ENCODE measurements at regions not wholly inside any gene's neighbourhood (a gene's known extent, or its start where the extent isn't known, plus 50 kb on each side); places are given as distances from the start of the nearest gene placed in this dataset.

DNA sequence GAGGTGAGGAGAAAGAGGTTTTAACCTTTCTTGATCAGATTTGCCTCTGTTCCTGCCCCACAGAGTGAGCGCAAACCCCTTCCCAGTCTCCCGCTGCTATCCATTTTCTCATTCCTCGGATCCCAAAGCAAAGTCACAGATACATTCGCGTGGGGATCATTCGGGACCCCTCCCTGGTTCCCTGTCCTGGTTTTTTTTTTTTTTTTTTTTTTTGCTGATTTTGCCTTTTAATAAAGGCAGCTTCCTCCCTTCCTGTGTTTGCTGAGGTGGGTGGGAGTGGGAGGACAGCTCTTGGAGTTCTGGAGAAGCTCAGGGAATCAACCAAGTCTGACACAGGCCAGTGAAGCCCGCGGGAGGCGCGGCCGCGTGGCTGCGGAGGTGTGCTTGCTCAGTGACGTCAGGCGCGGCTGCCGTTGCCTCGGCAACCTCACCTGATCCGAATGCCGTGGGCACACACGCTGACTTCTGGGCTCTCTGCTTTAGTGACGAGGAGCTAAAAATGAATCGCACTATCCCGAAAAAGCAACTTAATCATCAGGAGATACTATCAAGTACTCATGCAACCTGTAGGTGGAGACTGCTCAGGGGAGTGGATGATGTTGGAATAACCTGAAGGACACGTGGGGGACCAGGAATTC, 106.4 kb downstream of the TBX19 start:
- DNase-seq (ENCODE audit: low spot score): peak; percentile 82

DNA sequence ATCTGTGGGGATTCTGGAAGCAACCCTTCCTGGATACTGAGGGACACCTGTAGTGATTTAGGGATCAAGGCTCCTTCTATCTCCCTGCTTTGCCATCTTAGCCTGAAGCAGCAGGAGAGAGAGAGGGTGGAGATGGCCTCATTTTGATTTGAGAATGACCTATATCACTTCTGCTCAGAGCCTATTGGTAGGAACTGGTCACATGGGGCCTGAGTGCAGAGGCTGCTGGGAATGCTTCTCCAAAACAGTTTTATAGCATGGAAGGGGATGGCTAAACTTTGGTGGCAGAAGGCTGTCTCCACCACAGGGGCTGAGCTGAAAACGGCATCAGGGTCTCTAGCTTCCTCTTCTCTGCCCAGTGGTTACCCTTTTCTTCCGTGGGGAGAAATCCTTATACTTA, 105.8 kb downstream of the TBX19 start:
- no peak for DNase-seq (ENCODE audit: low spot score)

DNA sequence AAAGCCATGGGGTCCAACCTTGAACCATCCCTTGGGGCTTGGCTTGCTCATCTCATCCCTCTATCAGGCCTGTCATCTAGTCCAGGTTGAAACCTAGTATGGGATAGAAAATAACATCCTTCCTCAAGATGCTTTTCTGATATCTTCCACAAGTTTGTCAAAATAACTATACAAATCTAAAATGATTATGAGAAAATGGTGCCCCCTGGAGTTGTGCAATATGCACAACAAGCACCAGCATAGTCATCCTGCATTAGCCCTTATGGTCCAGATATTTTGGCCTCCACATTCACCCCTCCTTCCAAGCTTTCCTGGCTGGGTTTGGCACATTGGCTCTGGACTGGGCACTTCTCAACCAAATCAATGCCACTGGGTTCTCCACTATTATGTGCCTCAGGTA, 101.2 kb downstream of the TBX19 start:
- no peak for DNase-seq (ENCODE audit: low spot score)

DNA sequence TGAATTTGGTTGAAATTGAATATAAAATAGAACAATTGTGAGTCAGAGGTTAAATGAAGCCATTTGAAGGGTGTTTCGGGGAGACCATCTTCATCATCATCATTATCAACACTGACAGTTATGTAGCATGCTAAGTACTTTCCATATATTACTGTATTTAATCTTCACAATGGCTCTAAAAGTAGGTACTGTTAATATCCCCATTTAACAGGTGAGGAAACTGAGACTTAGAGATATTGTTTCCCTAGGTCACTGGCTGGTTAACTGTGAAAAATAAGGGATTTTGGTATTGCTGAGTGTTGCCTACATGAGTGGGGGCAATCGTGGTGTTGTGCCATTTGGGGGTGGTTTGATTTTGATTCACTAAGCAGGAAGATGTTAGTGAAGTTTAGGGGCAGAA, 100.3 kb downstream of the TBX19 start:
- no peak for DNase-seq (ENCODE audit: low spot score)

DNA sequence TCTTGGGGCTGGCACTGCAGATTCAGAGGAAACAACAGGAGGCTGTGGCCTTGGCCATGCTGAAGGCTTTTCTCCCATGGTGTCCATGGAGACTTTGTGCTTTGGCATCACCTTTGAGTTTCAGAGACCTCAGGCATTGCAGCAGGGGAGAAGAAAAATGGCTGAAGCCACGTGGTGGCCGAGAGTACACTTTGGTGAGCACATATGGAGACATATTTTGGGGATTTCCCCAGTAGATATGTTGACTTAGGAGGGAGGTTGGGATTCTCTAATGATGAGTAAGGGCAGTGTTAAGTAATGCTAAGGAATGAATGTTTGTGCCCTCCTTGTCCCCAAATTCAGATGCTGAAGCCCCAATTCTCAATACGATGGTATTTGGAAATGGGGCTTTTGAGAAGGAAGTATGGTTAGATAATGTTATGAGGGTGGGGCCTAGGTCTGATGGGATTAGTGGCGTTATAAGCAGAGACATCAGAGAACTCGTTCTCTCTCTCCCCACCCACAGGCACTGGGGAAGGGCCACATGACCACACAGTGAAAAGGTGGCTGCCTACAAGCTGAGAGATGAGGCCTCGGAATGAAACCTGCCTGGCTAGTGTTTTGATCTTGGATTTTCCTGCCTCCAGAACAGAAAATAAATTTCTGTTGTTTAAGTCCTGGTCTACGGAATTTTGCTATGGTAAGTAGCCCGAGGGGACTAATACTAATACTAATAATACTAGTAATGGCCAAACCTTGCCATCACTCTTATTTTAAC, 98.6 kb downstream of the TBX19 start:
- peak; percentile 57 for DNase-seq (ENCODE audit: low spot score)

DNA sequence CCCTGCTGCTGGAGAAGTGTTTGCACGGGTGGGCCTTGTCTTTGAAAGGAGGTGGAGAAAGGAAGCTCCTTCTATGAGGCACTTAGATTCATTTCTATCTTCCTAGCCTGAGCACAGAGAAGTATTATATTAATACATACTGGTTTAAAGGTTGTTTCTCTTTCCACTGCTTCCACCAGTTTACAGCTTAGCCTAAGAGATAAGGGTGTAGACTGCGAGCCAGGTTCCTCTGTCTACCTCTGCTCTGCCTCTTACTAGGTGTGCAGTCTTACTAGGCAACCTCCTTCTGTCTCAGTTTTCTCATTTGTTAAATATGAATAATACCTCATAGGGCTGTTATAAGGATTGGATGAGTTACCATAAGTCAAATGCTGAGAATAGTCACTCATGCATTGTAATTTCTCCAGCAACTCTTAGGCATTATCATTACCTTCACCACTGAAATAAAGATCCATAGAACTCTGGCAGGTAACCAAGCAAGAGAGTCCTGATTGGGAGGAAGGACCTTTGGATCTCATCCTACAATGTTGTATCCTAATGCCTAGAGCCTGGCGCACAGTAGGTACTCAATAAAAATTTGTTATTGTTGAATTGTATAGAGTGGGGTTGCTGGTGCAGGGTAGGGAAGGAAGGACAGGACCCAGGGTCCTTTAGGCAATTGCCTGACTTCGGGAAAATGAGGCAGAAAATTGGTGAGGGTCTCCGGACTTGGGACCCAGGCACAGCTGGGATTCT, 95.1 kb downstream of the TBX19 start:
- DNase-seq (ENCODE audit: low spot score): no peak

DNA sequence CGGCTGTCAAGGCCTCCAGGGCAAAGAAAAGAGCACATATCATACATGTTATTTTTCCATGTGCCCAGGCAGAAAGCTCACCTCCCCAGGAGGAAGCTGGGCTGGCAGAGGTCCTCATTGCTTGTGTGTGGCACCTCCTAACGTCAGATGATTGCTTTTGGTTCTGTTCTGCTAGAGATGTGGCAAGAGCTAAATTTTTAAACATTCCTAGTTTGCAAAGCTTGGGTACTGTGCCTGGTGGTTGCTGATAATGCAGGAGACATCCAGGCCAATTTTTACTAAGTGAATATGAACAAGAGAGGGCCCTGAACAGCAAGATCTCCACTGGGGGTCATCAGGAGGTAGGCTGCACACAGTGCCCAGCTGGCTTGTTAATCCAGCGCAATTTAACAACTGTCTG, 93.9 kb downstream of the TBX19 start:
- DNase-seq (ENCODE audit: low spot score): no peak

DNA sequence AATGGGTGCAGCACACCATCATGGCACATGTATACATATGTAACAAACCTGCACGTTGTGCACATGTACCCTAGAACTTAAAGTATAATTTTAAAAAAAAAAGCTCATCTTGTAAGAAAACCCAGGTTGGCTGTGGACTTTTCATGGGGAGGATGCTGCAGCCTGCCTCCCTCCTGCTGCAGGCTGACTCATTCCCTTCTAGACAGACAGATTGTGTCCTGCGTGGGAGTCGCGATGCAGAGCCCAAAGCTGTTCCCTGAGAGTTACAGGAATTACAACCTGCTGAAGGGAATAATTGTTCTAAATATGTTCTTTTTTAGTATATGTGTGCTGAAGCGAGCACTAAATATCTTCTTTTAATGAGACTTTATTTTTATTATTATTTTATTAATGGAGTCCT, 93.2 kb downstream of the TBX19 start:
- peak; percentile 15 for DNase-seq (ENCODE audit: low spot score)

DNA sequence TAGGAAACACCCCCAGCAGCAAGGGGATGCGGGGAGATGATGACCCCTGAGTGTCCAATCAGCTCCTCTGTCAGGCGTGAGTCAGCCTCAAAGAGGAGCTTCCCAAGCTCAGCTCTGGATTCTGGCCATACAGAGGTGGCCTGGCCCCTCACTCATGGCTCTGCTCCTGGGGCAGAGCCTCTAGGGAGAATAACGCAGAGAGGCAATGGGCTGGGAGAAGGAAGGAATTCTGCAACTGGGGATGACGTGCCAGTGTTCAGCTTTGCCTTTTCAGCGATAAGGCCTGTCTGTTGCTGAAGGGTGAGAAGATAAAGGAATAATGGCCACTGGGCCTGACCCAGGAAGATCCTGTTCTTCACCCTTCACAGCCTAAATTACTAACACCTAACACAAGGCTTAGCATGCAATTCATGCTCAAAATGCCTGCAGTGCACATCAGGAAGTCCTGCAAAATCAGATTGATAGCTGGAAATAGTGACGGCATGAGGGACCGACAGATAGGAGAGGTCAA, 92.2 kb downstream of the TBX19 start:
- DNase-seq (ENCODE audit: low spot score): no peak

DNA sequence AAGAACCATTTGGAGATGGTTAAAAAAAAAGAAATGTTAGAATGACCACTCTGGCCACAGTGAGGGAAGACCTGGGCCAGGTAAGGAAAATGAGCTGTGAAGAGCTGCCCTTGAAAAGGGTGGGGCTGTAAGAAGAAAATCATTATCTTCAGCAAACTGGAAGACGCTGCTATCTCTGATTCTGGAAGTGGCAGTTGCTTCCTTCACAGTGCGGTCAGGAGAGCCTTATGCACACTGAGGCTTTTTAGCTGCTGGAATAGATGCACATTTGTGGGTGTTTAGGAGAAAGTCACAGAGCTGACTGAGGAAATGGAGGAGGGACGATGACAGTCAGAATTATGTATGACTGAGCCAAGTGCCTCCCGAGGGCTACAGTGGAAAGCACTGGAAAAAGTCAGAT, 91.6 kb downstream of the TBX19 start:
- DNase-seq (ENCODE audit: low spot score): no peak

DNA sequence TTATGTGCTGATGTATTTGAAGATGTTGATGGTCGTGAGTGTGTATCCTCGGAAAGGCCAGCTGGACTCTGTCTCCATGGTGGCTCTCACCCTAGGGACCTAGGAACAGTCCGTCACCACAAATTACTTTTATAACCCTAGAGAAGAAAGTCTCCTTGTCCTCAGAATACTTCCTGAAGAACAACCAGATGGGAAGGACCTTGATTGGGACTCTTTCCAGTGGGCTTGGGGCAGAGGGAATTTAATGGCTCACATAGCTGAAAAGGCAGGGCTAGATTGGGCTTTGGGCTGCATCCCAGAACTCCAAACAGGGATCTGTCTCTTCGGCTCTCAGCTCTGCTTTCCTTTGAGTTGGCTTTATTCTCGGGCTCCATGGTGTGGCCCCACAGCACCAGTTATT, 90.8 kb downstream of the TBX19 start:
- no peak for DNase-seq (ENCODE audit: low spot score)

DNA sequence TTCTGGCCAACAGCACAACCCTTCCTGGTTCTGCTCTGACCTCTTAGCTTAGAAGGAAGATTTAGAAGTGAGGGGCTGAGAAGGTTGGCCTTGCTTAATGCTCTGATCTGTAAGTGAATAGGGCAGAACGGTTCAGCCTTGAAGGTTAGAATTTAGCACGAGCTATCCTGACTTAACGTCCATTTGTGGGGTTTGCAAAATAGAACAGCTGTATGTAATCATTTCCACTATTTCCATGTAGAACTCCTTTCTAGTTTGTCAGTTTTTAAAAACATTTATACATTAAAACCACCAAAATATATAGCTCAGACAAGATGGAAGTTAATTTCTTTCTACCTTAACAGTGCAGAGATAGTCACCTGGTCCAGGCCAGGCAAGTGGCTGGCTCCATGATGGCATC, 89.9 kb downstream of the TBX19 start:
- DNase-seq (ENCODE audit: low spot score): no peak

DNA sequence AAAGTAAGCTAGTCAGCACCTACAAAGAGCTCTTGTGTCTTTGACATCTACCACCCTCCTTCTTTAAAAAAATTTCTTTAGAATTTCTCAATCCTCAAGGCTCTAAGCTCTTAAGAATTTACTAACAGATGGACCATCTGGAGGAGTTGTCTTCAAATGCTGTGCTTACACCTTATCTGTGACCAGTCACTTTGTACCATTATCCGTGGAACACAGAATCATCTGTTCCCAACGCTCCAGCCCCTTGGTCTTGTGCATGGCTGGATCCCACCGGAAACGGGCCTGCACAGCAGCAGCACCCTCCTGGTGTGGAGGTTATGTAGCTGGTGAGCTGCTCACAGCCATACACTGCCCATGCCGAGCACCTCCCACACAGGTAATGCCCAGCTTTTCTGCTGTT, 89.0 kb downstream of the TBX19 start:
- DNase-seq (ENCODE audit: low spot score): no peak

DNA sequence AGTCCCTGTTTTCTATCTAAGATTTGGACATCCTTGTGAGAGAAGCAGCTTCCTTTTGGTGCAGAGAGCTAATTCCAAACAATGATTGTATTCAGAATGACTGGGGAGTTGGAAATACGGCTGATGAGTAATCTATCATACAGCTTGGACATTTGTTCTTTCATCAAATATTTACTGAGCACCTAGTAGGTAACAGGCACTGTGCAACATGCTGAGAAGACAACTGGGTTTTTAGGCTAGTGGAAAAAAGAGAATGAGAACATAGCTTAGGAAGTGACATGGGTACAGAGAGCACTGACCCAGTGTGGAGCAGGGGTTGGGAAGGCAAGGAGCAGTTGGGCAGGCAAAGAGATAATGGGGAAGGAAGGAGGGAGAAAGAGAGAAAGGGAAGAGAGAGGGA, 87.5 kb downstream of the TBX19 start:
- DNase-seq (ENCODE audit: low spot score): peak; percentile 42

DNA sequence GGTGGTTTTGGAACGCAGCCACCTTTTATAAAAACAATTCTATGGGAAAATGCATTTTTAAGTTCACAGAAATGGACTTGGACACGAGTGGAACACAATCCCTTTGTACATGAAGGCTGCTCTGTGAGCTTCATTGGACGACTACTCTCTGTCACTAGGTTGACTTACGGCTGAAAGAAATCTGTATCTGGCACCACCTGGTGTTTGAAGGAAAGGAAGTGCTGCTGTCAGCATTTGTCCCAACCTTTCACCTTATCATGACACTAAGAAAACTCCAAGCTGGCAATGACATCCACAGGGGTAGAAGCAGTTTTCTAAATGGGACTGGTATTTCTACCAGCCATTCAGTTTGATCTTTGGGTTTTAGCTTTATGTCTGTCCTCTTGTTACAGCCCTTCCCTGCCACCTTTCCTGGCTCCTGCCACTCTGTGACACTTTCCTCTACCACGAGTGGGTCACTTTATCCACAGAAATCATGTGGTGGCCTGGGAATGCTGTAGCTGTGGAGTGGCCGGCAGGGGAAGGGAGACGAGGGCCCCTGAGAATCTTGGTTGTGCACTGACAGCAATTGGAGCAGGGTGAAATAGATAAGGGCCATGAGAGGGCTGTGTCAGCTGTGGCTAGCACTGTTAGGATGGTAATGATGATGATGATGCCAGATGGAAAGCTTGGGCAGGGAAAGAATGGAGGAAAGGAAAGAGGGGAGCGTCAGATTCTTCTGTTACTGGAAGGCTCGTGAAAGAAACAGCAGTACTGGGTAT, 85.2 kb downstream of the TBX19 start:
- DNase-seq (ENCODE audit: low spot score): peak; percentile 27
